Stimulated activated CD4-positive, alpha-beta T cell treated with anti-CD3 and anti-CD28 coated beads, Interleukin-1b, Interleukin-23, amount 100 ng/mL, for 4 hours (primary cell): ENCODE measurements at regions not wholly inside any gene's neighbourhood (a gene's known extent, or its start where the extent isn't known, plus 50 kb on each side); places are given as distances from the start of the nearest gene placed in this dataset.
"Not testable (repeated sequence)": the region's sequence is repeated elsewhere in the genome, so short reads cannot be mapped to it uniquely, and the experiment has no call there.

Experiments used
- DNase-seq, 2 donors: peaks; one replicate each; pipeline ENCODE4 v3.0.0-alpha.2; 2020; ENCODE audit warnings: low read depth in 2 of 2

GRCh38 chr5:153365547-153365946 is 124.9 kb upstream of the GRIA1 start:
- DNase-seq = no peak

DNA sequence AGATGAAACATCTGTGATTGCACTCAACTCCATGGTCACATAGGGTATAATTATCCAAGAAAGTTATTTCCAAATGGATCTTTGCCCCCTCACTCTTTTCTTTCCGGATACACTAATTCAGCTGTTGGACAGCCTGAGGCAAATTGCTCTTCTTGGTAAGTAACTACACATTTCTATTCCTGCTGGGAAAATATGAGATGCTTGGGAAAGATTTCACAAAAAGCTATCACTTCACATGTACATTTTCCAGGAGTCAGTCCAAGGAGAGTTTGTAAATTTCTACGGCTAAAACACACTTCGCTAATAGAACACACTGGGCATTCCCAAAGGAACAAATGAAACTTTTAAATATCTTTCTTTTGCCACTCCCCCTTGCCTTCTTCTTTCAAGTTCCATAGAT is 123.0 kb upstream of the GRIA1 start:
- no peak for DNase-seq

GRCh38 chr5:153372425-153373129 is 117.9 kb upstream of the GRIA1 start:
- DNase-seq = no peak

GRCh38 chr5:153373130-153373498 is 117.4 kb upstream of the GRIA1 start:
- no peak for DNase-seq

DNA sequence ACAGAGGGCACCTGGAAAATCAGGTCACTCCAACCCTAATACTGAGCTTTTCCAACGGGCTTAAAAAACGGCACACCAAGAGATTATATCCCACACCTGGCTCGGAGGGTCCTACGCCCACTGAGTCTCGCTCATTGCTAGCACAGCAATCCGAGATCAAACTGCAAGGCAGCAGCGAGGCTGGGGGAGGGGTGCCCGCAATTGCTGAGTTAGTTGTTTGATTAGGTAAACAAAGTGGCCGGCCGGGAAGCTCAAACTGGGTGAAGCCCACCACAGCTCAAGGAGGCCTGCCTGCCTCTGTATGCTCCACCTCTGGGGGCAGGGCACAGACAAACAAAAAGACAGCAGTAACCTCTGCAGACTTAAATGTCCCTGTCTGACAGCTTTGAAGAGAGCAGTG is 108.8 kb upstream of the GRIA1 start:
- DNase-seq = not testable (repeated sequence)

- DNase-seq = no peak
Observed at GRCh38 chr5:153390569-153390968, 99.9 kb upstream of the GRIA1 start.

DNA sequence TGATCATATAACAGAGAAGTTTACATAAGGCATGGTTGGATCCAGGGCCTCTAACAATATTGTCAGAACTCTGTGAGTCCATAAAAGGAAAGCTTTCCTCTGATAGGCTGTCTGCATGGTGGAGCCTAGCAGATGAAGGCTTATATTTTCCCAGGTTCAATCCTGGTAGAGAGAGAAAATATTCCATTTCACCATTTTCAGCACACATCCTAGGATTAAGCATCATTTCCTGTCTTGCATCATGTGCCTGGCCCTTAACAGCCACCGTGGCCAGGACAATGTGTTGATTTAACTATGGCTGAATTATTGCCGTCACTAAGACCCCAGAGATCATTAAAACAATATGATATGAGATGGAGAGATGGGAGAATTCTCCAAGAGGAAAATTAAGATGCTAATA is 90.9 kb upstream of the GRIA1 start:
- no peak for DNase-seq

DNA sequence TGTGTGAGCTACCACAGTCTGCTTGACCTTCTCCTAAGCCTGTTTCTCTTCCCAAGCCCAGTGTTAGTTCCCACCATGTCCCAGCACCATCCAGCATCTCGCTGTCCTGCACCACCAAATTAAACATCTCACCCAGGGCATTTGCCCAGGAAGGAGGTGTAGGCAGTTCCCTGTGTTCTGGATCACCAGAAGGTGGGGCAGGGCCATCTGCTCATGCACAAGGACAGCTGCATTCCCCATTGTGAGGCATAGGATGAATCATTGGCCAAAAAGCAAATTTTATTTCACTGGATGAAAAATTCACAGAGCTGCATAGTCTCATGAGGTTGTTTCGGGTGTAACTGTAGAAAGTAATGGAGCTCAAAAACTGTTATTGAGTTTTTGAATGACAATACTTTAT is 89.5 kb upstream of the GRIA1 start:
- DNase-seq = no peak

GRCh38 chr5:153402550-153402949 is 87.9 kb upstream of the GRIA1 start:
- DNase-seq = no peak

- DNase-seq = no peak
Observed at GRCh38 chr5:153403470-153403869, 87.0 kb upstream of the GRIA1 start.

DNA sequence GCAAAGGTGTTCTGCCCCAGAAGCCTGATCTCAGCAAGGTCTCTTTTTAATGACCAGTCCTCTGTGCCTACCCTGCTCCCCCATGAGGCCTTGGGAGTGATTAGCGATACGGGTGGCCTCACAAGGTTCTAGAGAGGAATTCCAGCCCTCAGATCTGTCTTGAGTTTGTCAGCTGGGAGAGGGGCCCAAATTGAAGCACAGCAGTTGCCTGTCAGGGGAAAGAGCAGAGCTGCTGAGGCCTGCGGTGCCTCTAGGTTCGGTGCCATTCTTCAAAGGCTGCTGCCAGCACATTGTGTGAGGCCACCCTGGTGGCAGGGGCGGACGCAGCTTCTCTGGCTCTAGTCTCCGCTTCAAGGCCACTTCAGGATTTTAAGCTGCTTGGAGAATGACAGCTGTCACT is 85.7 kb upstream of the GRIA1 start:
- no peak for DNase-seq

DNA sequence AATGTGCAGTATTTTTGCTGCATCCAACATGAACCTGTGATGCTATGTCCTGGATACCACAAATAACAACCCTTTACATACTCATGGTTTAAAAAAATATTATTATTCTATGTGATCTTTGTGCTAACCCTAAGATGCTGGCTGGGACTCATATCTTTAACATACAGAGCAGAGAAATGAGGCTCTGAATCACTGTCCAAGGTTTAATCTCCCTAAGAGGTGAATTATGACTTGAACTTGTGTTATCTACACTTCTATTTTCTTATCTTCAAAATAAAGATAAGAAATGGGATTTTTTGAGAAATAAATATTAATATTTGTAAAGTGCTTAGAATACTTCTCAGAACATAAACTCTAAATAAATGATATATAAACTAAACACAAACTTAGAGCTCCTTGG is 68.8 kb upstream of the GRIA1 start:
- no peak for DNase-seq

- no peak for DNase-seq
Observed at GRCh38 chr5:153425914-153426313, 64.6 kb upstream of the GRIA1 start.

GRCh38 chr5:153429761-153430380 is 60.6 kb upstream of the GRIA1 start:
- DNase-seq = no peak

- DNase-seq = no peak
Observed at GRCh38 chr5:153432583-153432982, 57.9 kb upstream of the GRIA1 start.

- no peak for DNase-seq
Observed at GRCh38 chr5:153437251-153437650, 53.2 kb upstream of the GRIA1 start.

- DNase-seq = no peak
Observed at GRCh38 chr5:153439130-153439529, 51.3 kb upstream of the GRIA1 start.
